Mucosa of rectum (tissue), 2 donors: ENCODE measurements at regions not wholly inside any gene's neighbourhood (a gene's known extent, or its start where the extent isn't known, plus 50 kb on each side); places are given as distances from the start of the nearest gene placed in this dataset.
A peak's percentile ranks its signal among the peaks of the same experiment; 100 is the strongest.

Experiments used
- H3K27ac ChIP-seq, 2 donors: one replicate each; pipeline ENCODE4 v1.7.0; 2013; ENCODE audit warnings: inconsistent platforms in 2 of 2, low read depth in 2 of 2, low read length in 2 of 2
- H3K27me3 ChIP-seq, 2 donors: one replicate each; pipeline ENCODE4 v1.7.0; 2013; ENCODE audit warnings: low read length in 2 of 2; ENCODE audit not compliant: control insufficient read depth in 2 of 2, insufficient read depth in 2 of 2
- H3K36me3 ChIP-seq, 2 donors: one replicate each; pipeline ENCODE4 v1.7.0; 2013; ENCODE audit warnings: low read length in 2 of 2; ENCODE audit not compliant: control insufficient read depth in 2 of 2, insufficient read depth in 2 of 2
- H3K4me1 ChIP-seq, 2 donors: one replicate each; pipeline ENCODE4 v1.7.0; 2013; ENCODE audit warnings: low read length in 2 of 2, mild to moderate bottlenecking in 1 of 2; ENCODE audit not compliant: control insufficient read depth in 2 of 2, insufficient read depth in 2 of 2
- H3K4me3 ChIP-seq, 2 donors: one replicate each; pipeline ENCODE4 v1.7.0; 2013; ENCODE audit warnings: low read length in 2 of 2
- H3K9ac ChIP-seq, 2 donors: one replicate each; pipeline ENCODE4 v1.7.0; 2013; ENCODE audit warnings: low read length in 2 of 2, low read depth in 1 of 2, mild to moderate bottlenecking in 1 of 2
- H3K9me3 ChIP-seq, 2 donors: one replicate each; pipeline ENCODE4 v1.7.0; 2013; ENCODE audit warnings: low read length in 2 of 2; ENCODE audit not compliant: control insufficient read depth in 2 of 2
- donor health status: healthy.
- donor health status: Normal muscosa, but diverticular disease.

- Histone ChIP-seq H3K27ac (no peak overlapping the region), H3K9me3 (no peaks in the 10 kb centered on the region), H3K4me1 (no peaks in the 10 kb centered on the region), H3K4me3 (no peak overlapping the region), H3K27me3 (no peaks in the 10 kb centered on the region), H3K9ac (no peak overlapping the region), H3K36me3 (no peaks in the 10 kb centered on the region)
These were observed 176.7 kb upstream of the GOLIM4 start for GRCh38 chr3:168272343-168272985.

- H3K4me3 ChIP-seq = no peak overlapping the region
These were observed 176.2 kb upstream of the GOLIM4 start for GRCh38 chr3:168271932-168272331.

GRCh38 chr3:168269001-168269400 lies 173.3 kb upstream of the GOLIM4 start:
- Histone ChIP-seq H3K4me1 (no peaks in the 10 kb centered on the region), H3K9me3 (no peaks in the 10 kb centered on the region), H3K36me3 (no peaks in the 10 kb centered on the region), H3K9ac (no peak overlapping the region), H3K27me3 (no peaks in the 10 kb centered on the region), H3K4me3 (no peak overlapping the region), H3K27ac (no peak overlapping the region)

More at GRCh38 chr3:168271932-168272331, 176.2 kb upstream of the GOLIM4 start:
- Histone ChIP-seq H3K27ac (no peak overlapping the region), H3K4me1 (no peaks in the 10 kb centered on the region), H3K36me3 (no peaks in the 10 kb centered on the region), H3K27me3 (no peaks in the 10 kb centered on the region), H3K9ac (no peak overlapping the region), H3K9me3 (no peaks in the 10 kb centered on the region)

GRCh38 chr3:168267179-168267578 lies 171.5 kb upstream of the GOLIM4 start:
- H3K27me3 ChIP-seq = no peaks in the 10 kb centered on the region
- no peaks in the 10 kb centered on the region for H3K36me3 ChIP-seq
- H3K9me3 ChIP-seq = no peaks in the 10 kb centered on the region
- no peak overlapping the region for H3K27ac ChIP-seq
- no peak overlapping the region for H3K9ac ChIP-seq
- H3K4me1 ChIP-seq = no peaks in the 10 kb centered on the region
- no peak overlapping the region for H3K4me3 ChIP-seq

GRCh38 chr3:168266335-168266734 lies 170.6 kb upstream of the GOLIM4 start:
- Histone ChIP-seq H3K9me3 (no peaks in the 10 kb centered on the region), H3K27me3 (no peaks in the 10 kb centered on the region), H3K4me3 (no peak overlapping the region), H3K4me1 (no peaks in the 10 kb centered on the region), H3K36me3 (no peaks in the 10 kb centered on the region), H3K27ac (no peak overlapping the region), H3K9ac (no peak overlapping the region)

GRCh38 chr3:168262887-168263286 lies 167.2 kb upstream of the GOLIM4 start:
- Histone ChIP-seq H3K4me1 (no peaks in the 10 kb centered on the region), H3K4me3 (no peak overlapping the region), H3K27me3 (no peaks in the 10 kb centered on the region), H3K36me3 (no peaks in the 10 kb centered on the region), H3K9ac (no peak overlapping the region), H3K9me3 (no peaks in the 10 kb centered on the region), H3K27ac (no peak overlapping the region)

- H3K4me3 ChIP-seq = no peak overlapping the region
- H3K27me3 ChIP-seq = no peaks in the 10 kb centered on the region
- H3K27ac ChIP-seq = no peak overlapping the region
- no peaks in the 10 kb centered on the region for H3K4me1 ChIP-seq
- no peaks in the 10 kb centered on the region for H3K36me3 ChIP-seq
- H3K9me3 ChIP-seq = peaks cover 0 to 1% of the 10 kb centered on the region in 2 donors
- H3K9ac ChIP-seq = no peak overlapping the region
These were observed 165.1 kb upstream of the GOLIM4 start for GRCh38 chr3:168260859-168261258.

GRCh38 chr3:168251371-168251770 lies 155.6 kb upstream of the GOLIM4 start:
- Histone ChIP-seq H3K4me3 (no peak overlapping the region), H3K4me1 (peaks cover 7 to 12% of the 10 kb centered on the region in 2 donors), H3K27me3 (peaks cover 18% of the 10 kb centered on the region in 2 donors), H3K9ac (no peak overlapping the region), H3K27ac (no peak overlapping the region), H3K36me3 (no peaks in the 10 kb centered on the region), H3K9me3 (peaks cover 0 to 3% of the 10 kb centered on the region in 2 donors)

- Histone ChIP-seq H3K27me3 (peaks cover 18% of the 10 kb centered on the region in 2 donors), H3K4me3 (peak overlapping the region; percentile 53 to 66), H3K9me3 (no peaks in the 10 kb centered on the region), H3K4me1 (peaks cover 7 to 12% of the 10 kb centered on the region in 2 donors), H3K9ac (no peak overlapping the region), H3K36me3 (no peaks in the 10 kb centered on the region), H3K27ac (no peak overlapping the region)
These were observed 154.7 kb upstream of the GOLIM4 start for GRCh38 chr3:168250415-168250861.

- Histone ChIP-seq H3K9me3 (no peaks in the 10 kb centered on the region), H3K27ac (peak overlapping the region in 1 of 2 donors; percentile 19), H3K27me3 (peaks cover 18% of the 10 kb centered on the region in 2 donors), H3K4me3 (peak overlapping the region; percentile 53 to 66), H3K9ac (no peak overlapping the region), H3K36me3 (no peaks in the 10 kb centered on the region), H3K4me1 (peaks cover 7 to 12% of the 10 kb centered on the region in 2 donors)
These were observed 154.1 kb upstream of the GOLIM4 start for GRCh38 chr3:168249550-168250414.
